Ovary (tissue), 7 donors: ENCODE measurements at regions not wholly inside any gene's neighbourhood (a gene's known extent, or its start where the extent isn't known, plus 50 kb on each side); places are given as distances from the start of the nearest gene placed in this dataset.

Experiments used
- DNase-seq, 5 donors: peaks; one replicate each; pipeline ENCODE4 v3.0.0-alpha.2; 2019 to 2020
- H3K27ac ChIP-seq, 2 donors: fragments of 200-600 bp; one replicate each; pipeline versions ENCODE4 v1.5.1 to v1.8.0; 2019 to 2022
- H3K27me3 ChIP-seq: fragments of 200-600 bp; one replicate; pipeline ENCODE4 v1.8.0; 2022
- H3K36me3 ChIP-seq: fragments of 200-600 bp; sonication (generic); one replicate; pipeline ENCODE4 v1.5.1; 2019
- H3K4me1 ChIP-seq: one replicate; pipeline ENCODE4 v1.8.1; 2013; ENCODE audit warnings: mild to moderate bottlenecking, moderate library complexity; ENCODE audit not compliant: insufficient read depth
- H3K4me3 ChIP-seq: fragments of 200-600 bp; sonication (generic); one replicate; pipeline ENCODE4 v1.5.1; 2017
- H3K9me3 ChIP-seq, 2 donors: fragments of 200-600 bp in 1 of 2; sonication (generic) in 1 of 2; one replicate each; pipeline versions ENCODE4 v1.5.1 to v1.8.1; 2013 to 2019; ENCODE audit warnings: mild to moderate bottlenecking in 1 of 2, moderate library complexity in 1 of 2
- CTCF ChIP-seq, 3 donors: fragments of 450-650 bp in 2 of 3; fragments of 200-600 bp in 1 of 3; IDR thresholded peaks; one replicate each; pipeline versions ENCODE4 v1.5.1 to v1.8.0; 2016 to 2022; ENCODE audit warnings: antibody characterized with exemption in 3 of 3, mild to moderate bottlenecking in 1 of 3
- EP300 ChIP-seq: sonication (generic); formaldehyde crosslinking; IDR thresholded peaks from one replicate; pipeline ENCODE4 v1.6.1; 2017; ENCODE audit warnings: antibody characterized with exemption
- POLR2A ChIP-seq: fragments of 450-650 bp; IDR thresholded peaks from one replicate; pipeline ENCODE4 v1.6.1; 2017; ENCODE audit warnings: antibody characterized with exemption, mild to moderate bottlenecking, moderate library complexity
- WGBS, 3 donors: extraction: QIAGEN DNeasy Blood & Tissue Kit in 1 of 3; methylation state at CpG; one replicate each; pipeline versions ENCODE4 v1.1.5 to v1.1.7; 2013 to 2017; 5-methylcytosine and 5-hydroxymethylcytosine counted together
- intact Hi-C, 4 donors: fragments of 100-400 bp; cut with DNase I; formaldehyde crosslinking; loops; one replicate each; pipeline versions ENCODE4 v1.11.0 to v1.15.1; 2022 to 2023
- donor health status: DM: no; HTN: no; CAD: no; lungs with moderate emphysema.
- donor health status: DM: no; HTN: no; CAD: no.
- donor health status: Bipolar disorder and iron deficiency.
- donor health status: DM: no; HTN: no; CAD: no.
- donor health status: DM: yes; HTN: yes; CAD: no.

- no peaks in the 10 kb centered on the region for H3K4me1 ChIP-seq
- no peak for TF ChIP-seq POLR2A
- no peak for TF ChIP-seq CTCF (IDR thresholded peaks at IDR 0.05)
- DNase-seq = no peak
- H3K27me3 ChIP-seq = no peaks in the 10 kb centered on the region
- H3K4me3 ChIP-seq = no peak overlapping the region
- no peaks in the 10 kb centered on the region for H3K9me3 ChIP-seq
- intact Hi-C loops = no loop called here
- no peak overlapping the region for H3K27ac ChIP-seq
- H3K36me3 ChIP-seq = no peaks in the 10 kb centered on the region
Observed at GRCh38 chr2:192377173-192377572, 182.4 kb upstream of the TMEFF2 start.

- H3K4me3 ChIP-seq = no peak overlapping the region
- no peaks in the 10 kb centered on the region for H3K9me3 ChIP-seq
- intact Hi-C loops = no loop called here
- no peak for DNase-seq
- 73 to 77% (median 75%) methylated on average over 2 of the region's 2 CpGs for WGBS, 3 donors
- no peak for TF ChIP-seq POLR2A
- no peak for TF ChIP-seq CTCF (IDR thresholded peaks at IDR 0.05)
- TF ChIP-seq EP300 = no peak
- H3K27ac ChIP-seq = no peak overlapping the region
- no peaks in the 10 kb centered on the region for H3K4me1 ChIP-seq
- no peaks in the 10 kb centered on the region for H3K36me3 ChIP-seq
- no peaks in the 10 kb centered on the region for H3K27me3 ChIP-seq
Observed at GRCh38 chr2:192373754-192374153, 179.0 kb upstream of the TMEFF2 start.

DNA sequence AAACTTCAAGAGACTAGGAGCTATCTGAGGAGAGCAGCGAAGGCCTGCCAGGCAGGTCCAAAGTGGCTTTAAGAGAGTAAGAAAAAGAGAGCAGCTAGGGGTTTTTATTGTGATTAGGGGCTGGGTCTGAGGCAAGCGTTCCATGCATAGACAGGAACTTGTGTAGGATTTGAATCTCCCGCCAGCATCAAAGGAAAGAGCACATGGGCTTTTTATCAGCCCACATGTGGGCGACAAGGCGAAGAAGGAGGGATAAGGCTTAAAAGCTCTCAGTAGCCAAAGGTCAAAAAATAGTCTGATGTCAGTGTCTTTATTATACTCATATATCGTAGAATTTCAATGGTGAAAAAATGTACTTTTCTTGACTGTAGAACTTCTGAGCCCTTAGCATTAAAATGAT lies 178.5 kb upstream of the TMEFF2 start:
- H3K27me3 ChIP-seq = no peaks in the 10 kb centered on the region
- H3K9me3 ChIP-seq = no peaks in the 10 kb centered on the region
- intact Hi-C loops = no loop called here
- TF ChIP-seq POLR2A (no peak), EP300 (no peak), CTCF (IDR thresholded peaks at IDR 0.05) (no peak)
- H3K4me3 ChIP-seq = no peak overlapping the region
- no peak overlapping the region for H3K27ac ChIP-seq
- no peaks in the 10 kb centered on the region for H3K36me3 ChIP-seq
- WGBS, 3 donors = 82 to 90% (median 85%) methylated on average over 6 of the region's 6 CpGs
- DNase-seq = no peak
- H3K4me1 ChIP-seq = no peaks in the 10 kb centered on the region

GRCh38 chr2:192369969-192370368 lies 175.2 kb upstream of the TMEFF2 start:
- H3K36me3 ChIP-seq = no peaks in the 10 kb centered on the region
- no peak overlapping the region for H3K27ac ChIP-seq
- H3K4me1 ChIP-seq = no peaks in the 10 kb centered on the region
- TF ChIP-seq CTCF (IDR thresholded peaks at IDR 0.05) = no peak
- no peak for TF ChIP-seq EP300
- no peak for TF ChIP-seq POLR2A
- intact Hi-C loops = no loop called here
- H3K27me3 ChIP-seq = no peaks in the 10 kb centered on the region
- no peak overlapping the region for H3K4me3 ChIP-seq
- no peaks in the 10 kb centered on the region for H3K9me3 ChIP-seq
- WGBS, 3 donors = 83 to 85% (median 84%) methylated on average over 3 of the region's 3 CpGs
- DNase-seq = no peak

DNA sequence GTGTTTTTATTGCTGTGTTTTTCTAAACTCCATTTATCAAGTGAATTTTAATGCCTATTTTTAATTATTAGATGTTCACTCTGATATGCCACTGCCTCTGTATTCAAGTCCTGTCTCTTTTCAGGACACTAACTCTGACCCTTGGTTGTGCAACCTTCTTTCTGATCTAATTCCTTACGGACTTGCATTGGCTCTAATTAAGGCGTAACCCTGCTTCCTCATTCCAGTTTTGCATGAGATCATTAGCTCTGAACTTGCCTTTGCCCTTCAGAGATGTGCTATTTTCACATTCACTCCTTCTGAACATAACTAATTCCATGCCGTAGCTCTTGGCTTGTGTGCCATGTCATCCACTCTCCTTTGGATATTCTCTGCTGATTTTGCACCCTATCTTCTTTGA lies 162.5 kb upstream of the TMEFF2 start:
- Histone ChIP-seq H3K4me3 (no peak overlapping the region), H3K4me1 (no peaks in the 10 kb centered on the region), H3K27me3 (no peaks in the 10 kb centered on the region), H3K9me3 (no peaks in the 10 kb centered on the region), H3K27ac (no peak overlapping the region), H3K36me3 (no peaks in the 10 kb centered on the region)
- DNase-seq = no peak
- 72 to 81% (median 76%) methylated on average over 3 of the region's 3 CpGs for WGBS, 3 donors
- intact Hi-C loops = no loop called here
- TF ChIP-seq CTCF (IDR thresholded peaks at IDR 0.05) (no peak), POLR2A (no peak), EP300 (no peak)
